WERI-Rb-1 (cell line): ENCODE measurements at regions not wholly inside any gene's neighbourhood (a gene's known extent, or its start where the extent isn't known, plus 50 kb on each side); places are given as distances from the start of the nearest gene placed in this dataset.

Experiments used
- DNase-seq: peaks from one replicate; pipeline ENCODE4 v3.0.0-alpha.2; 2020
- H3K27ac ChIP-seq: fragments of 250-450 bp; sonication (Bioruptor Pico); 2 replicates; pipeline ENCODE4 v1.5.1; 2020; ENCODE audit warnings: mild to moderate bottlenecking, moderate library complexity
- H3K27me3 ChIP-seq: fragments of 250-450 bp; sonication (Bioruptor Pico); 2 replicates; pipeline ENCODE4 v1.5.1; 2021; ENCODE audit warnings: mild to moderate bottlenecking, low read depth, moderate library complexity; ENCODE audit not compliant: insufficient read depth, severe bottlenecking
- H3K36me3 ChIP-seq: fragments of 250-450 bp; sonication (Bioruptor Pico); 2 replicates; pipeline ENCODE4 v1.5.1; 2020; ENCODE audit warnings: mild to moderate bottlenecking, moderate library complexity
- H3K4me3 ChIP-seq: 2 replicates; pipeline ENCODE4 v1.5.1; 2011; ENCODE audit warnings: low read depth, mild to moderate bottlenecking, control low read depth, low read length
- H3K9me3 ChIP-seq: fragments of 250-450 bp; sonication (Bioruptor Pico); 2 replicates; pipeline ENCODE4 v1.5.1; 2021; ENCODE audit warnings: mild to moderate bottlenecking, moderate library complexity; ENCODE audit not compliant: severe bottlenecking
- CTCF ChIP-seq: IDR thresholded peaks from 2 replicates; pipeline ENCODE4 v1.5.1; 2011; ENCODE audit warnings: low read depth, mild to moderate bottlenecking, control low read depth, inconsistent platforms, low read length

- H3K9me3 ChIP-seq, result no peaks in the 10 kb centered on the region
Measured at GRCh38 chr5:107085572-107085971, 585.2 kb downstream of the EFNA5 start.

GRCh38 chr5:107074996-107075395, 595.7 kb downstream of the EFNA5 start:
- H3K36me3 ChIP-seq, result no peaks in the 10 kb centered on the region
- TF ChIP-seq CTCF, result no peak
- H3K27ac ChIP-seq, result no peak overlapping the region

More at GRCh38 chr5:107085572-107085971, 585.2 kb downstream of the EFNA5 start:
- Histone ChIP-seq H3K36me3 (no peaks in the 10 kb centered on the region), H3K27ac (no peak overlapping the region), H3K27me3 (no peaks in the 10 kb centered on the region), H3K4me3 (no peak overlapping the region)
- TF ChIP-seq CTCF, result no peak
- no peak for DNase-seq

GRCh38 chr5:107072967-107073366, 597.8 kb downstream of the EFNA5 start:
- Histone ChIP-seq H3K36me3 (no peaks in the 10 kb centered on the region), H3K4me3 (no peak overlapping the region), H3K27ac (no peak overlapping the region), H3K9me3 (no peaks in the 10 kb centered on the region), H3K27me3 (no peaks in the 10 kb centered on the region)
- DNase-seq, result no peak
- TF ChIP-seq CTCF, result no peak

More at GRCh38 chr5:107074996-107075395, 595.7 kb downstream of the EFNA5 start:
- DNase-seq, result no peak
- no peaks in the 10 kb centered on the region for H3K27me3 ChIP-seq
- no peaks in the 10 kb centered on the region for H3K9me3 ChIP-seq
- no peak overlapping the region for H3K4me3 ChIP-seq

GRCh38 chr5:107072440-107072839, 598.3 kb downstream of the EFNA5 start:
- Histone ChIP-seq H3K9me3 (no peaks in the 10 kb centered on the region), H3K36me3 (no peaks in the 10 kb centered on the region), H3K4me3 (no peak overlapping the region), H3K27ac (no peak overlapping the region), H3K27me3 (no peaks in the 10 kb centered on the region)
- TF ChIP-seq CTCF, result no peak
- no peak for DNase-seq

GRCh38 chr5:107068782-107069181, 602.0 kb downstream of the EFNA5 start:
- DNase-seq, result no peak
- Histone ChIP-seq H3K27me3 (no peaks in the 10 kb centered on the region), H3K36me3 (no peaks in the 10 kb centered on the region), H3K4me3 (no peak overlapping the region), H3K27ac (no peak overlapping the region), H3K9me3 (no peaks in the 10 kb centered on the region)
- no peak for TF ChIP-seq CTCF

GRCh38 chr5:107067395-107067794, 603.3 kb downstream of the EFNA5 start:
- Histone ChIP-seq H3K4me3 (no peak overlapping the region), H3K27me3 (no peaks in the 10 kb centered on the region), H3K36me3 (no peaks in the 10 kb centered on the region), H3K27ac (no peak overlapping the region), H3K9me3 (no peaks in the 10 kb centered on the region)
- no peak for DNase-seq
- no peak for TF ChIP-seq CTCF
